GM12872 (cell line): ENCODE measurements at regions not wholly inside any gene's neighbourhood (a gene's known extent, or its start where the extent isn't known, plus 50 kb on each side); places are given as distances from the start of the nearest gene placed in this dataset.

ENCODE experiments used
- CTCF ChIP-seq: IDR thresholded peaks from 3 replicates; pipeline ENCODE4 v1.5.1; 2011; ENCODE audit warnings: low read depth, mild to moderate bottlenecking, low read length, moderate library complexity; ENCODE audit not compliant: insufficient read depth

- no peak for TF ChIP-seq CTCF
These were observed 318.2 kb upstream of the FAM98A start for GRCh38 chr2:33917252-33917651.

- TF ChIP-seq CTCF: no peak
These were observed 314.0 kb upstream of the FAM98A start for GRCh38 chr2:33913071-33913616.

GRCh38 chr2:33911327-33911726, 312.2 kb upstream of the FAM98A start:
- no peak for TF ChIP-seq CTCF

GRCh38 chr2:33909945-33910695, 311.0 kb upstream of the FAM98A start:
- TF ChIP-seq CTCF: no peak

GRCh38 chr2:33907866-33908265, 308.8 kb upstream of the FAM98A start:
- no peak for TF ChIP-seq CTCF

- no peak for TF ChIP-seq CTCF
These were observed 305.7 kb upstream of the FAM98A start for GRCh38 chr2:33904801-33905200.

GRCh38 chr2:33903701-33904100, 304.6 kb upstream of the FAM98A start:
- no peak for TF ChIP-seq CTCF
